ENCODE measurements at regions not wholly inside any gene's neighbourhood (a gene's known extent, or its start where the extent isn't known, plus 50 kb on each side); places are given as distances from the start of the nearest gene placed in this dataset.

- no peak for TF ChIP-seq CTCF (IDR thresholded peaks at IDR 0.05; ENCODE audit: low read depth, low read length)
- ChIA-PET CTCF (no interaction called here), POLR2A (no interaction called here)
- Histone ChIP-seq H3K27ac (ENCODE audit: low read depth, low read length) (no peak overlapping the region), H3K27me3 (ENCODE audit: control insufficient read depth, insufficient read depth, low read length) (no peaks in the 10 kb centered on the region), H3K9me3 (ENCODE audit: control insufficient read depth, insufficient read depth, low read length) (peaks cover 10% of the 10 kb centered on the region), H3K4me3 (ENCODE audit: low read depth, low read length) (no peak overlapping the region)
- no peak for DNase-seq (ENCODE audit: low read depth, low spot score)
Measured at GRCh38 chr18:64888956-64889355, 740.1 kb upstream of the LINC00305 start.

GRCh38 chr18:64886995-64887394 lies 738.1 kb upstream of the LINC00305 start:
- Histone ChIP-seq H3K27me3 (ENCODE audit: control insufficient read depth, insufficient read depth, low read length) (no peaks in the 10 kb centered on the region), H3K27ac (ENCODE audit: low read depth, low read length) (no peak overlapping the region), H3K4me3 (ENCODE audit: low read depth, low read length) (no peak overlapping the region), H3K9me3 (ENCODE audit: control insufficient read depth, insufficient read depth, low read length) (no peaks in the 10 kb centered on the region; the same call in 1 of the 2 replicates)
- ChIA-PET POLR2A (no interaction called here), CTCF (no interaction called here)
- TF ChIP-seq CTCF (IDR thresholded peaks at IDR 0.05; ENCODE audit: low read depth, low read length), result no peak
- no peak for DNase-seq (ENCODE audit: low read depth, low spot score)

- no peak for DNase-seq (ENCODE audit: low read depth, low spot score)
- Histone ChIP-seq H3K27ac (ENCODE audit: low read depth, low read length) (no peak overlapping the region), H3K9me3 (ENCODE audit: control insufficient read depth, insufficient read depth, low read length) (peaks cover 3% of the 10 kb centered on the region), H3K27me3 (ENCODE audit: control insufficient read depth, insufficient read depth, low read length) (no peaks in the 10 kb centered on the region), H3K4me3 (ENCODE audit: low read depth, low read length) (no peak overlapping the region)
- no peak for TF ChIP-seq CTCF (IDR thresholded peaks at IDR 0.05; ENCODE audit: low read depth, low read length)
- ChIA-PET POLR2A (no interaction called here), CTCF (no interaction called here)
Measured at GRCh38 chr18:64882896-64883295, 734.0 kb upstream of the LINC00305 start.

GRCh38 chr18:64876833-64877232 lies 727.9 kb upstream of the LINC00305 start:
- Histone ChIP-seq H3K27ac (ENCODE audit: low read depth, low read length) (no peak overlapping the region), H3K27me3 (ENCODE audit: control insufficient read depth, insufficient read depth, low read length) (no peaks in the 10 kb centered on the region), H3K4me3 (ENCODE audit: low read depth, low read length) (no peak overlapping the region), H3K9me3 (ENCODE audit: control insufficient read depth, insufficient read depth, low read length) (peaks cover 12% of the 10 kb centered on the region)
- ChIA-PET CTCF (no interaction called here), POLR2A (no interaction called here)
- DNase-seq (ENCODE audit: low read depth, low spot score), result no peak
- no peak for TF ChIP-seq CTCF (IDR thresholded peaks at IDR 0.05; ENCODE audit: low read depth, low read length)

GRCh38 chr18:64872710-64873458 lies 724.0 kb upstream of the LINC00305 start:
- POLR2A ChIA-PET, result no interaction called here
- CTCF ChIA-PET, result no interaction called here
- peaks cover 8% of the 10 kb centered on the region for H3K9me3 ChIP-seq (ENCODE audit: control insufficient read depth, insufficient read depth, low read length)
- H3K27ac ChIP-seq (ENCODE audit: low read depth, low read length), result no peak overlapping the region
- DNase-seq (ENCODE audit: low read depth, low spot score), result no peak
- H3K4me3 ChIP-seq (ENCODE audit: low read depth, low read length), result no peak overlapping the region
- H3K27me3 ChIP-seq (ENCODE audit: control insufficient read depth, insufficient read depth, low read length), result no peaks in the 10 kb centered on the region
- no peak for TF ChIP-seq CTCF (IDR thresholded peaks at IDR 0.05; ENCODE audit: low read depth, low read length)
